HG02870 (cell line): ENCODE measurements at regions not wholly inside any gene's neighbourhood (a gene's known extent, or its start where the extent isn't known, plus 50 kb on each side); places are given as distances from the start of the nearest gene placed in this dataset.

Source experiments
- ATAC-seq: cut with Tn5 transposase; IDR thresholded peaks from one replicate; pipeline ENCODE4 v1.9.1; 2021; ENCODE audit warnings: mild to moderate bottlenecking, moderate library complexity; ENCODE audit not compliant: unreplicated experiment

DNA sequence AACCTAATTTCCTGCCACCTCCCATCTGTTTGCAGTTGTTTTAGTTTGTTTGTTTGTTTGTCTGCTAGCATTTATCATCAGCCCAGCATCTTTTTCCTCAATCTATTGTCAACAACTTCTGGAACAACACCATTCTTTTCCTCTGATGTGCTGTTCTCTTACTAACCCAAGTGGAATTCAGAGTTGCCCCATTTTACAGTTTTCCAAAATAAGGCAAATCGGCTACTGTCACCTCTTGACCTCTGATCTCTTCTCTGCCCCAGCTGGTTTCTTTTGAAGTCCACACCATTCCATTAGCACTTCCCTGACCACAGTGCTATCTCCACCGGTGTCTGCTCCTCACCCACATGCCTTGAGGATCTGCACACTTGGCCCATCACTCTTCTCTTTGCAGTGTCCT lies 102.4 kb downstream of the EFNB2 start:
- no peak for ATAC-seq

DNA sequence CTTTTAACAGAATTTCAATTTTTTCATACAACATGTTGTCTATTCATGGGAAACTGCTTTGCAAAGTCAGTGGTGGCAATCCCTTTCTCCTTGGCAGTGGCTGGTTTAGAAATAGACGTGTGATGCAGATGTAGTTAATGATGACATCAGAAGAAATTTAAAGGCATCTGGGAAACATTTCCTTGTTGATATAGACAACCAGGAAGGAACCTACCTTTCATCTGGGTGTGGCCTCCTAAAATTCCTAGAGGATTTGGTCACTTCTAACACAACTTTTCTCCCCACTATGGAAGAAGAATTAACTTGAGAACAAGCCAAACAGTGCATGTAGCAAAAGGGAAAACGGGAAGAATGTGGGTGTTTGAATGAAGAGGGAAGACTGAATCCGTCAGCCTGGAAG lies 102.8 kb downstream of the EFNB2 start:
- ATAC-seq, result no peak

DNA sequence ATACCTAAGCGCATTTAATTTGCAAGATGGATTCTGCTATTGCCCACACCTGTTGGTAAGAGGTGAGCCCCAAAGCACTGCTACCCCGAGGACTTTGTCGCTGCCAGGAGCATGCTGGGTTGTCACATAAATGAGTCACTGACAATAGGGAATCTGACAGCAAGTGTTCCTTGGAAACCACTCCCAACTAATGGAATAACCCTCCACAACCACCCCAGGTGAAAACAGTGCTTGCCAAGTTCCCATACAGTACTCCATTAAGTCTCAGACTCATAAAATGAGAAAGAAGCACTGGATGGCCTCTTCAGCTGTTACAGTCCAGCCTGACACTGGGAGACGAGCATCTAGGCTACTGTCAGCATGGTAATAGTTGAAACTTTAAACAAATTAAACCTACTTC lies 108.6 kb downstream of the EFNB2 start:
- ATAC-seq, result no peak

DNA sequence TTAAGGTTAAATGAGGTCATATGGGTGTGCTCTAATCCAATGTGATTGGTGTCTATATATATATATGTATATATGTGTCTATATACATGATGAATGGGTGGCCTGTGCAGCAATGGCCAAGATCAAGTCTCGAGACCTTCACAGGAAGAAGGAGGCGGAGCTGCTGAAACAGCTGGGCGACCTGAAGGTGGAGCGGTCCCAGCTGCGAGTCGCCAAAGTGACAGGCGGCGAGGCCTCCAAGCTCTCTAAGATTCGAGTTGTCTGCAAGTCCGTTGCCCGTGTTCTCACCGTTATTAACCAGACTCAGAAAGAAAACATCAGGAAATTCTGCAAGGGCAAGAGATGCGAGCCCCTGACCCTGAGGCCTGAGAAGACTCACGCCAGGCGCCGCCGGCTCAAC lies 109.8 kb downstream of the EFNB2 start:
- no peak for ATAC-seq

DNA sequence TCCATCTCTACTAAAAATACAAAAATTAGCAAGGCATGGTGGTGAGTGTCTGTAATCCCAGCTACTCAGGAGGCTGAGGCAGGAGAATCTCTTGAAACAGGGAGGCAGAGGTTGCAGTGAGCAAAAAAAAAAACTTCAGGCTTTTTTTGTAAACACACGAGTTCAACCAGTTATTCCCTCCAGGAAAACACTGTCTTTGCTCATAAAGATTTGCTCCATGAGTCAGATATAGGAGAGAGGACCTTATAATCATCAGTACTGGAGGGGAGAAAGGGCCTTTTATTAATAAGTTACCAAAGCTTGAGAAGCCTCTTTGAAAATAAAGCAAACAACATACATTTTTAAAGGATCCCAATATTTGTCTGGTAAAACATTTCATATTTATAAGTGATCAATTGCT lies 110.7 kb downstream of the EFNB2 start:
- no peak for ATAC-seq

DNA sequence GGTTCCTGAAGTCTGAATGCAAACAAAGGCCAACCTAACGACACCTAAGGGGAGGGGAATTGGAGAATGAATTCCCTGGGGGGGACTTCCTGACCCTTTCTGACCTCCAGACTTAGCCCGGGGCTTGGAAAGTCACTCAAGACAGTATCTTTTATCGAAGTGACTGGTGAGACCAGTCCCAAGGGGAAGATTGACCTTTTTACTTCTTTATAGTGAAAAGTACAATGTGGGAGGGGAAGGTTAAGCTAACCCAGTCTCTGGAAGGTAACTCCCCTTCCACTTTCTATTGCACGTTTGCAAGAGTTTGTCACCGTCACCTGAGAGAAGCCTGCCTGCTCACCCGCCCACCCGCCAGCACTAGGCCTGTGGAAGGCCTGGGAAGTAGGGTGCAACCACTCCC lies 111.9 kb downstream of the EFNB2 start:
- ATAC-seq, result no peak

DNA sequence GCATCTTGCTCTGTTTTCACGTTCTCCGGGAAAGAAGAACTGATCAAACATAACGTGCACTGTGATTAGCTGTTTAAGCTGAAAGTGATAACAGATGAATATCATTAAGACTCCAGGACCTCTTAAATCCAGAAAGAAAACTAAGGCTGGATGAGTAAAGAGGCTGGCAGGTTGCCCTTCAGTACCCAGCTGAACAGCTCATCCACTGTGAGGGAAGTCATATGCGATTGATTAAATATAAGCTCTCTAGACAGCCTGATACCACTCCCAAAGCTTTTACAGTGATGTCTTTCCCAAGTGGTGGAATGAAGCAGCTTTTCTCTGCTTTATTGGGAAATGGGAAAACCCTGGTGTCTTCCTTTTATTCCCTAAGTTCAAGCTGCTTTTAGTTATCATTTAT lies 116.9 kb downstream of the EFNB2 start:
- no peak for ATAC-seq

DNA sequence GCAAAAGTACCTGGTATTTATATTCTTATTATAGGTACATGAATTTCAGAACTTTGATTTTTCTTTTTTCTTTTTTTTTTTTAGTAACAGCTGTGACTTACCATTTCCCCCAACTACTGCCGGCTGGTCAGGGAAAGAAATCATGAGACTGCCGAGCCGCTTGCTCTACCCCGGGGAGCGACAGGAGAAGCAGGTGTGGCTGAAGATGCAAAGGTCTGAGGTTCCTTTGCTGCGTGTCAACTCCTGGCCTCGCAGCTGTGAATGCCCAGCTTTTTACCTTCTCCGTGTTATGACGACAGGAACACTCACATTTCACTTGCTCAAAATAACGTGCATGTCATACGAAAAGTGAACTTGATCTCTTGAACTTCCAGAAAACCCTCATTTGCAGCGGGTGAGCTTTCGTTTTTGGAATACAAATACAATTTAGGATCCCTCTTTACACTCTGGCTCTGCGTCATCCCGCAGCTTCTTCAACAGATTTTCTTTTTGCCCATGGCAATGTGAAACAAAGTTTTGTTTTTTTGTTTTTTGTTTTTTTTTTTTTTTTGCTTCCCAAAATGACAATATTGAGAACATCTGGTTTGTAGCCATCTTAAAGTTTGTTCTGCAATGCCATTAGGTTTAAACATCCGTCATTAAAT lies 117.9 kb downstream of the EFNB2 start:
- ATAC-seq, result no peak

DNA sequence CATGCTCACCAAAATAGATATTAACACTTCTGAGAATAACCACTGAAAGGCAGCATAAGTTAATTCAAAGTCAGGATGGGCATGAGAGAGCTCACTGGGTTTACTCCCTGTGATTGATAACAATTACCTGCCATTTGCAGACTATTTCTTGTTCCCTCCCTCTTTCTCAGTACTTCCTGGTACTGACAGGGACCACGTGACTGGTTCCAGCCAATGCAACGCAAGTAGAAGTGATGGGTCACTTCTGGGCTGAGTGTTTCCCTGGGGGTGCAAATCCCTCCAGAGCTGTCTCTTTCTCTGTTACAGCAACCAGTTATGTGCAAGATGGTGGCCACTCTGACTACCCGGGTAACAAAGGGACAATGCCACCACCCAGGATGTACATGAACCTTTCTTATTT lies 118.8 kb downstream of the EFNB2 start:
- ATAC-seq, result no peak

DNA sequence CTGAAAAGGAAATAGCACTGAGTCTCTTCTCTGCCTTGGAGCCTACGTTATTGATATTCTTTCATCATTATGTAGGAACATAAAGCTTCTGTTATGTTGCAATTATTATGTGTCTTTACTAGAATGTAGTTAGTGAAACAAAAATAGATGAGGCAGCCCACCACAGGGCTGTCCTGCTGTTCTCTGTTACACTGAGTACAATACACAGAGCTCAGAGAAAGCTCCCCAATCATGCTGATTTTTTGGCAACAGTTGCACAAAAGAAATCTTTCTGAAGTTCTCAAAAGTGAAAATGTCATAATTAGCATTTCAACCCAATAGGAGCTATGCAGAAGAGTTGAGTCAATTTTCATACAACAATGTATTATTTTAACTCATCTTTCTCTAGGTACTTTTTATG lies 119.5 kb downstream of the EFNB2 start:
- ATAC-seq, result no peak

DNA sequence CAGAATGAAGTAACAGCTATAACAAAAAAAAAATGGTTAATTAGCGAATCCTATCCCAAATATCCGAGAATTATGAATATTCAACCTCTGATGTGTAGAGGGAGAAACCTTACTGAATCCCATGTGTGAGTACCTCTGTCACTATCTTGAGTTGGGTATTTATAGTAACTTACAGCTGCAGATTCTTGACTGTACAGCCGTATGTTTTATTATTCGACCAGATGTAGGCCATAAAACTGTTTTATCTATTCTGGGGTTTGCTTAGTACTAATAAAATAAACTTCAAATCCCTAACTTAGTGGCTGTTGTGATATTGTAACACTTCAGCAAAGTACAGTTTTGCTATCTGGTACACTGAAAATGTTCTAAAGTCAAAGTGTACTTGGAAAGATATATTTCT lies 120.0 kb downstream of the EFNB2 start:
- no peak for ATAC-seq

DNA sequence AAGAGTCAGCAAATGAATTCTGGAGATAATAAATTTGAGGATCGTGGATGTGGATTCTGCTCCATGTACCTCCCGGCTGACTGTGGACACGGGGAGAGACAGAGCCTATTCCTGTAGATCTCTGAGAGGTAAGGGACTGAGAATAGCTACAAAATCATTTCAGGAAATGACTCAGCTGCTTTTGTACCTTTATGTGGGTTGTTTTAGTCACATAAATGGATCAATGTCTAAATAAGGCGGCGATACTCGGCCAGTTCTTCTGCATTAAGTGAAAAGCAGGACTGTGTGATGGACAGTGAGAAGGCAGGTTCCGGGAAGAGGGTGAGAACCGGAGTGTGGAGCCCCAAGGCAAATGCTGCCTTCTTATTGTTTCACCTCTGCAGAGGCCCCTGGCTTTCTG lies 128.1 kb downstream of the EFNB2 start:
- no peak for ATAC-seq

DNA sequence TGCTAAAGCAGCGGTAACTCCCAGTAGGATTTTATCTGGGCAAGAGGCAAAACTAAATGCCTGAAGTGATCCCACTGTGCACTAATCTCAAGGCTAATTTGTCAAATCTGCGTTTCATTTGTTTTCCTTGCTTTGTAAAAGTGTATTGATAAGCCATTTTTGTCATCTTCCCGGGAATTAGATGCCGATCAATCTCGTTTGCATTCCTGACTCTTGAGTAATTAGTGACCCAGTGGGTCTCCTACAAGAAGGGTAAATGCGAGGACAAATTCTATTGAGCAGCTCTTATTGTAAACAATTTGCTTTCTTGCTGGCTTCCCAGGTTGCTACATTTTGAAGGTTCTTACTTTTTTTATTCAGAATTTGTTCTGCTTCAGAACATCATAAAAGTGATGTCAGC lies 129.7 kb downstream of the EFNB2 start:
- ATAC-seq, result no peak

DNA sequence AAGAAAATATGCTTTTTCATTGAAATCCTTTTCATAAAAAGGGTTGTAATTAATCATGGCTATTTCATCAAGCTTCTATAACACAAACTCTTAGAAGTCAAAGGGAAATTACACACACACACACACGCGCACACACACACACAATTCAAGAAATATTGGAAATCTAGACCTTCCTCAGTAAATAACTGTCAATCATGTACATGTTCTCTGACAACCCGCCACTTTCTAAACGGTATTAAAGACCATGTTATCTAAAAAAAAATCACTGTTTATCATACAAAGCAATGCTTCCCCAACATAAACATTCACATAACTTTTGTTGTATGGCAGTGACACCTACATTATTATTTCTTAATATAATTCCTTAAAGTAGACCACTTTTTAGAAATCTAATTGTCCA lies 132.2 kb downstream of the EFNB2 start:
- ATAC-seq, result no peak

DNA sequence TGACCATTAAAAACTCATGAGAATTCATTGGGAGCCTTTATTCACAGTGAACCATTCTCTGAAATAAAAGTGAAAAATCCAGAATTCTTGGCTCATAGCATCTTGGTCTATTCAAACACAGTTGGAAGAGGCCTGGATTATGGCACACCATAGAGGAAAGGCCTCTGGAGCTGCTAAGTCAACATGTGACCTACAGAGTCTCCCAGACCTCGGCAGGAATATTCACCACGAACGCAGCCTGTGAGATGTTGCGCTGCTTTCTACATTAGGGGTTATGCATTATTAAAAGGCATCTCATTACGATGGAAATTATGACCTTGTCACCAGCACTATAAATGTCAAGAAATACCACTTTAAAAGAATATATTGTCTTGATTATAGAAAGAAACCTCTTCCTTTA lies 132.6 kb downstream of the EFNB2 start:
- no peak for ATAC-seq

DNA sequence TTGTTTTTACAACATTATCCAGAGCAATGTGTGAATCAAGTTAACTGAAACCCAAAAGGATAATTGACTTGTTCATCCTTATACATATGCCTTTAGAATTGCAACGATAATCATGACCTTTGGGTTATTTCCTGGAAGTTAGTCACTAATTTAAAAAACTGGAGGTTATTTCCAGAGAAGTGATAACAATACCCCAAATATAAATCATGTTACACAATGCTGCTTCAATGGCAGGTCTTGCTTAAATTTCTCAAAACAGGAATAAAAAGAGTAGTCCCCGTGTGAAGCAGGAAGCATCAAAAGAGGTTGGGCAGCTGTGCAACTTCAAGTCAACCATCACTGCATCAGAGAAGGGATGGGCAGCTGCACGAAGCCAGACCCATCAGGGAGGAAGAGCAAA lies 134.4 kb downstream of the EFNB2 start:
- no peak for ATAC-seq

DNA sequence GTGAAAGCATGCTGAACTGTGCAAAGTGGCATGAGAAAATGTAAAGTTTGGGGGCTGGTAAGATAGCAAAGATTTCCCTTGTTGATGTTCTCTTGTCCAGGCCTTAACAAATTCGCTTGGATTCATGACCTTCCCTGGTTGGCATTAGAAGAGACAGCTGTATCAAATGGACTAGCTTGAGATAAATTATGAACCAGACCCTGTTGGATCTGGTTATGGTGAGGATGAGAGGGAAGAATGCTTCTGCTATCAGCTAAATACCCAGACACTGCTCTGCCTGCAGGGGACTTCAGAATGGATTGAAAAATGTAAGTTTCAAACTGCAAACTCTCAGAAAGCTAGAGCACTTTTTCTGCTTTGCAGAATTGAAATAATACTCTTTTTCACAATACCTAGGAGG lies 135.2 kb downstream of the EFNB2 start:
- no peak for ATAC-seq

DNA sequence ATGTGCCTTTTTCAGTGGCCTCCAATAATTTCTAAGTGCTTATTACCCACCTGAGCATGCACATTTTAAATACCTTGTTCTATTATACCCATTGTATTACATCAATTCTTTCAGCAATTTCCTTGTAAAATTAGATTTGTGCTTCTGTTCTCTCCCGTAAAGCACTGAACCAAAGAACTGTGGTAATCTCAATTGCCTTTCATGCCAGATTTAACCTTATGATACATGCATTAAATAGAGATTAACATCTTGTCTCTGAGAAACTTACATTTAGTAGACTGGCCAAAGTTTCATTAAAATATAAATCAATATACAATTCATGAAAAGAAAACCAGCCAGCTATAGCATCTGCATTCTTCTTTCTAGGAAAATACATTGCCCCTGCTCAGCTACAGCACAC lies 137.2 kb downstream of the EFNB2 start:
- no peak for ATAC-seq

DNA sequence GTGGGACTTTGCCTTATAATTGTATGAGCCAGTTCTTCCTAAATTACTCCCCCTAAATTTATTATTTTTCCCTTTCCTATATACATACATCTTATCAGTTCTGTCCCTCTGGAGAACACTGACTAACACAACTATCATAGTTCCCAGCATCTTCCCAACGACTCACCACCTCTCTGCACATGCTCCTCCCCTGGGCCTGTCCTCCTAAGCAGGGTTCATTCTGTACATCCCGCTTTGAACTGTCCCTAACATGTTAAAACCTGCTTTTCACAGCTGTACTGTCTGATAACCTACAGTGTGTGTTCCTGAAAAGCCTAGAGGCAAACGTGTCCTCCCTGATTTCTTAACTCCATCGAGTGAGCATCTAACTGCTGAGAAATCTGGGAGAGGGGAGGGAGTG lies 141.7 kb downstream of the EFNB2 start:
- ATAC-seq, result no peak

DNA sequence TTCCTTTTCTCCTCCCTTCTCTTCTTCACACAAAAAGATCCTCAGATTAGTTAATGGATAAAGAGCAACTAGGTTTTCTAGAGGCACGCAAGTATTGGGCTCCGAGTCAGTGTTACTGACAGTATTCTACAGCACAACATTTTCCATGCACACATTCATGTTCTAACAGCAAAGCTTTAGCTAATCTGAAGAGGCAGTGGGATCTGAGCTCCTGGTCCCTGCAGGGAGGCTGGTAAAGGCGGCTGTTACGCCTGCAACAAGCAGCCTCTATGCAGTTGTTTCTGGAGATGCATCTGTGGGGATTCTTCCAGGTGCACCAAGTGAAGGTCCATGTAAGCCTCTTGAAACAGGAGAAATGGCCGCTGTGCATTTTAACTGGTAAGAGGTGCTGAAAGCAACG lies 143.8 kb downstream of the EFNB2 start:
- no peak for ATAC-seq

DNA sequence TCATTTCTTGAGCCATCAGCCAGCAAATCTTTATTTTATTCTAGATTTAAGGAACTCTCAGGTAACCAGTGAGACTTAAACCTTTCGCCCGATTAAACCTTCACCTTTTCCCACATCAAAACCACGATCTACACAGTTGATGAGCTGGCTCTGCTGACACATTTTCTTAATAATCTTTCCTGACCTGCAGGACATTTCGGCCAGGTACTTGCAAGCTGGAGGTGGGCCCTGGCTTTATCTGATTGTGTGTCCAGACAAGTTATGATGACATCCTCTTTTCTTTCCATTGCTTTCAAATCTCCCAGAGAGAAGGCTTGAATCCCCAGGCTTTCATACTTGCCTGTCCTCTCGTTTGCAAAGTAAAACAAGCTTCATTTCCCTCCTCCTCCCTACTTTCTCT lies 144.2 kb downstream of the EFNB2 start:
- ATAC-seq, result no peak

DNA sequence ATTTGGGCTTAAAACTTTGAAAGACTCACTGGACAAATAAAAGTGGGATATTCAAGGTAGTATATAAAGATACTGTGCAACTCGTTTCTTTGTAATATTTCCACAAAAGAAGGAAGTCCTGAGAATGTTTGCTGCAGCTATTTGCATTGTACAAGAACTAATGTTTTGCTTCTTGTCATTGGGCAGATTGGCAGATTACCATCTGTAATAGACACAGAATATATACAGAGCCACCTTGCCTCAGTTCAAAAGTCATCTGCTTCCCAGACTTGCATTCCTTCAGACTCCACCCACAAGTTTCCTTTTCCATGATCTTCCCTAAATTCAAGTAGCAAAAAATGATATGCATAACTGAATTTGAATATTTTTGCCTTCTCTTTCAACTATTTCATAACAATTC lies 145.1 kb downstream of the EFNB2 start:
- ATAC-seq, result no peak

DNA sequence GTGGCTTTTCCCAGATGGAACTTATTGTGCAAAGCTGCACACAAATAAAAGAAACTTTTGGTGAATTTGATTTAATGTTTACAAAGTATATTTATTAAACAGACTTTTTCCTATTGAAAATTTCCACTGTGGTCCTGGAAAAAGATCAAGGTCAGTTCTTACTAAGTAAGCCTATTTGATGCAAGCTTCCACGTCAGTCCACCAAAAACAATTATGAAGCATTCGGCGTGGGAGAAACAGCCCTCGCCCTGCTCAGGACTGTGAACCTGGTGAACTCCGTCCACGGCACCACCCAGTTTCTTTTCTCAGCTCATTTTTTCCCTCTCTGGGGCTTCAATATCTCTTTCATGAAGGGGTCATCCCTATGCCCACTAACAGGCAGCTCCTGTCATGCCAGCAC lies 149.8 kb downstream of the EFNB2 start:
- no peak for ATAC-seq

DNA sequence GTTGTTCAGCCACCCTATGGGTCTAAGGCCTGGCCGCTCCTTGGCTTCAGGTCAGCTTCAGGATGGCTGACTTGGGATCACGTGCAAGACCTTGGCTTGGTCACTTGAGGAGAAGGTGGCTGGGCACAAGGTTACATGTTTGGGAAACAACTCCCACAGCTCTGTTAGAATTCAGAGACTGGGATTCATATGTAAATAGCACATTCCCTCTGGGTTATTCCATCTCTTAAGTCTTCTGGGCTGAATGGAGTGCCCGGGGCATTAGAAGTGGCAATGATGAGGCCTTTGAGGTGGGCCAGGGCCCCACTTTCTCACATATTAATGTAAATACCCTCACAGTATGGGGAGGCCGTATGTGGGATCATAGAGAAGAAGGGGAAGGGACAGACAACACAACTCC lies 150.9 kb downstream of the EFNB2 start:
- ATAC-seq, result no peak
